ENCODE measurements at regions not wholly inside any gene's neighbourhood (a gene's known extent, or its start where the extent isn't known, plus 50 kb on each side); places are given as distances from the start of the nearest gene placed in this dataset.

DNA sequence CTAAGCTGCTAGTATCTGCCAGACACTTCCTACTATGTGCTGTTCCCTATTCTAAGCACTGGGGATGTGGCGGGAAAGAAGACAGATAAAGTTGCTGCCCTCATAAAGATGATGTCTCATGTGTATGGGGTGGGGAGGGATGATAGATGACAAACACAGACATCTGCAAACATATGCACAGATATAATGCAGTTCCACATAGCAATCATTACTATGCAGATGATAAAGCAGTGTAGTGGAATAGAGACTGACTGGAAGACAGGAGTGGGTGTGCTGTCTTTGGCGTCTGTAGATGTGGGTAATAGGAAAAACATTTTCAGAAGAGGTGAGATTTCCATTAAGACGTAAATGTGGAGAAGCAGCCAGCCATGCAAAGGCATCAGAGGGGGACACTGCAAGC lies 243.6 kb downstream of the DPY19L2 start:
- TF ChIP-seq, protein P1, sequence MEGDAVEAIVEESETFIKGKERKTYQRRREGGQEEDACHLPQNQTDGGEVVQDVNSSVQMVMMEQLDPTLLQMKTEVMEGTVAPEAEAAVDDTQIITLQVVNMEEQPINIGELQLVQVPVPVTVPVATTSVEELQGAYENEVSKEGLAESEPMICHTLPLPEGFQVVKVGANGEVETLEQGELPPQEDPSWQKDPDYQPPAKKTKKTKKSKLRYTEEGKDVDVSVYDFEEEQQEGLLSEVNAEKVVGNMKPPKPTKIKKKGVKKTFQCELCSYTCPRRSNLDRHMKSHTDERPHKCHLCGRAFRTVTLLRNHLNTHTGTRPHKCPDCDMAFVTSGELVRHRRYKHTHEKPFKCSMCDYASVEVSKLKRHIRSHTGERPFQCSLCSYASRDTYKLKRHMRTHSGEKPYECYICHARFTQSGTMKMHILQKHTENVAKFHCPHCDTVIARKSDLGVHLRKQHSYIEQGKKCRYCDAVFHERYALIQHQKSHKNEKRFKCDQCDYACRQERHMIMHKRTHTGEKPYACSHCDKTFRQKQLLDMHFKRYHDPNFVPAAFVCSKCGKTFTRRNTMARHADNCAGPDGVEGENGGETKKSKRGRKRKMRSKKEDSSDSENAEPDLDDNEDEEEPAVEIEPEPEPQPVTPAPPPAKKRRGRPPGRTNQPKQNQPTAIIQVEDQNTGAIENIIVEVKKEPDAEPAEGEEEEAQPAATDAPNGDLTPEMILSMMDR (conservative IDR thresholded peaks at IDR 0.05; ENCODE audit: low read depth, low read length) = no peak
- no peak for TF ChIP-seq EZH2 (IDR thresholded peaks at IDR 0.05; ENCODE audit: borderline replicate concordance, low read depth, low read length, poor library complexity, severe bottlenecking)

All from A673 (cell line).